ENCODE measurements at regions not wholly inside any gene's neighbourhood (a gene's known extent, or its start where the extent isn't known, plus 50 kb on each side); places are given as distances from the start of the nearest gene placed in this dataset.
"Not testable (repeated sequence)": the region's sequence is repeated elsewhere in the genome, so short reads cannot be mapped to it uniquely, and the experiment has no call there.

DNA sequence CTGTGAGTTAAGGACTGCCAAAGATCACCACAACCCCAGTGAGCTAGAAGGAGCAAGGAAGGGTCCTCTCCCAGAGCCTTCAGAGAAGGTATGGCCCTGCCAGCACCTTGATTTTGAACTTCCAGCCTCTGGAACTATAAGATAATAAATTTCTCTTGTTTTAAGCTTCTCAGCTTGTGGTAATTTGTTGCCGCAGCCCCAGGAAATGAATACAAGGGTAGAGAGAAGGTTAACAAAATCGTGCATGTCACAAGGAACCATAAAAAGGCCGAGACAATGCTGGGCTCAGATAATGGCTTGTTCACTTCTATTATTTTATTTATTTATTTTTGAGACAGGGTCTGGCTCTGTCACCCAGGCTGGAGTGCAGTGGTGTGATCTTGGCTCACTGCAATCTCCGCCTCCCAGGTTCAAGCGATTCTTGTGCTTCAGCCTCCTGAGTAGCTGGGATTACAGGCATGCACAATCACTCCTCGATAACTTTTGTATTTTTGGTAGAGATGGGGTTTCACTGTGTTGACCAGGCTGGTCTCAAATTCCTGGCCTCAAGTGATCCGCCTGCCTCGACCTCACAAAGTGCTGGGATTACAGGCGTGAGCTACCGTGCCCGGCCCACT is 71.5 kb downstream of the WSB1 start:
- DNase-seq (ENCODE audit: low read depth, low spot score) = not testable (repeated sequence)

DNA sequence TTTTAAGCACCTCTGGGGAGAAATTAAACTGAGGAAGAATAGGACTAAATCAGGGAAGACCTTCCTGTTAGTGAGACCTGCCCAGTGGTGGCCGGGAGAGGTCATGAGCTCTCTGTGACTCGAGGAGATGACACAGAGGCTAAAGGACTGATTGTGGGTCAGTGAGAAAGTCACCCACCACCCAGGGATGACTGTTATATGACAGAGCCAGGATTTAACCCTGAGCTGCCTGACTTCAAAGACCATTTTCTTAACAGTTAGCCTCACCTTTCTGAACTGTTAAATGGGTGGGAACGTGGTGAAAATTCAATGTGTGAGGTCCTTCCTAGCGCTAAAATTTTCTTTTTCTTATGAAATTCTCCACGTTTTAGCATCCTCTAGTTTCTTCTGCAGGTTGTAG is 72.5 kb downstream of the WSB1 start:
- no peak for DNase-seq (ENCODE audit: low read depth, low spot score)

DNA sequence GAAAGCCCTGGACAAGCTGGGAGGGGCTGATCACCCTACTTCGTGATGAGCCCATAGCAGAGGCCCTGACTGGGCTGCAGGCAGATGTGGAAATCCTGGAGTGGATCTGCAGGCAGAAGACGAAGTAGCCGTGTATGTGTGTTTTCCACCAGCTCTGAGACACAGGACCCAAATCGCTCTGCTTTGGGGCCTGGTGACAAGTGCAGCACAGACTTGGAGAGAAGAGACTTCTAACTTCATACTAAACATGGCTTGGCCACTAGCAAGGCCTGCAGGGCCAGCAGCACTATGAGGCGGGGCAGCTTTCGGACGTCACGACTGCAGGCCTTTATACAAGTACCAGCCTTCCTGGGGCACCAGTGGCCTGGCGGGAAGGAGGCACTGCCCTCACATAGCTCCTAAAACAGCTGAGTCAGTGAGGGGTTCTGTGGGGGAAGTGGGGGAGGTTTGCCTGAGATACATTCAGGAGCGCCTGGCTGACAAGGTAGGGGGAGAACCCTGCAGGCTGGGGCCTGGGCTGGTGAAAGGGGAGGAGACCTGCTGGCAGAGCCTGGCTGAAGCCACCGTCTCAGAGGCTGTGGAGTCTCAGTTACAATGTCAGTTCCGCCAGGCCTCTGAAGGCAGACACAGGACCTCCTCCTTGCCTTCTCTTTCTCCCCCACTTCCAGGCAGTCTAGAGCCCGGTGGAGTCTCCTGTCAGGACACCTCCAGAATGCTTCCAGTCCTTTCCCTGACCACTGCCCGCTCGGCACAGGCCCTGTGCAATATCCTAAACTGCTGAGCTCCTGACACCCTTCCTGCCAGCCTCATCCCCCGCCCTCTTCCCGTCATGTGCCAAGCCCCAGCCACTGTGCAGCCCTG is 73.4 kb downstream of the WSB1 start:
- DNase-seq (ENCODE audit: low read depth, low spot score) = no peak

DNA sequence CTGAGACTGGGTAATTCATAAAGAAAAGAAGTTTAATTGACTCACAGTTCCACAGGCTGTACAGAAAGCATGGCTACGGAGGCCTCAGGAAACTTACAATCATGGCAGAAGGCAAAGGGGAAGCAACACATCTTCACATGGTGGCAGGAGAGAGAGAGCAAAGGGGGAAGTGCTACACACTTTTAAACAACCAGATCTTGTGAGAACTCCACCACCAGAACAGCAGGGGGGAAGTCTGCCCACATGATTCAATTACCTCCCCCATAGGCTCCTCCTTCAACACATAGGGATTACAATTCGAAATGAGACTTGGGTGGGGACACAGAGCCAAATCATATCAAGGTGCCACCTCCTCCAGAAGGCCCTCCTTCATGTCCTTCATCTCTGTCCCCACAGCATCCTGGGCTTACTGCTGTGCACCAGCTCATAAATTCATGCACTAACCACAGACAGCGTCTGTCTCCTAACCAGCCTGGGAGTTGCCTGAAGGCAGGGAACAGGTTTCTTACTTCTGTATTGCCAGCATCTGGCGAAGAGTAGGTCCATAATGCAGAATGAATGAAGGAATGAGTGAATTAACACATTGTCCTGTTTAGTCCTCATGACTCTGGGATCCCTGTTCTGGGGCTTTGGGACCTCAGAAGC is 74.4 kb downstream of the WSB1 start:
- no peak for DNase-seq (ENCODE audit: low read depth, low spot score)

DNA sequence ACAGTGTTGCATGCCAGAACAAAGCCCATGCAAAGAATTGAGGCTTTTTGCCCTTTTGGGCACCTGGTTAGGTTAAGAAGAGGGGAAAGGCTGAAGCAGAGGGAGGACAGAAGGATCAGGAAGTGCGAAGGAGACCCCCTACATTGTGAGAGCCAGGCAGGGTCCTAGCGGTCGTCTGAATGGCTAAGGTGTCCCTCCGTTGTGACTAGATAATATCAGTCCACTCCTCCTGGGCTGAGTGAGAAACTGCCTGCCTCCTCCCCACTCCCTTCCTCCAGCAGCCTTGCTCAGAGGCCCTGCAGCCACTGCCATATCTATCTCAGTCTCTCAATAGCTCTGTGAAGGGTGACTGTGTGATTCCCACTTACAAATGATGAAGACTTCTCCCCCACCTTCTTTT is 75.1 kb downstream of the WSB1 start:
- DNase-seq (ENCODE audit: low read depth, low spot score) = no peak

DNA sequence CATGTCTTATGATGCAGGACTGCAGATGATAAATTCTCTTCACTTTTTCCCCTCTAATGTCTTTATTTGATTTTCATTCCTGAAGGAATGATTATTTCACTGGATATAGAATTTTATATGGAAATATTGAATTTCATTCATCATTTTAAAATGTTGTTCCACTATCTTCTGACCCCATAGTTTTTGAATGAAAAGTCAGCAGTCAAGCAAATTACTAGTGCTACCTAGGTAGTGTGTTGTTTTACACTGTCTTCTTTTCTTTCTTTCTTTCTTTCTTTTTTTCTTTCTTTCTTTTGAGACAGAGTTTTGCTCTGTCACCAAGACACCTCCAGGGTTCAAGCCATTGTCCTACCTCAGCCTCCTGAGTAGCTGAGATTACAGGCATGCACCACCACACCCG is 76.9 kb downstream of the WSB1 start:
- DNase-seq (ENCODE audit: low read depth, low spot score) = no peak

DNA sequence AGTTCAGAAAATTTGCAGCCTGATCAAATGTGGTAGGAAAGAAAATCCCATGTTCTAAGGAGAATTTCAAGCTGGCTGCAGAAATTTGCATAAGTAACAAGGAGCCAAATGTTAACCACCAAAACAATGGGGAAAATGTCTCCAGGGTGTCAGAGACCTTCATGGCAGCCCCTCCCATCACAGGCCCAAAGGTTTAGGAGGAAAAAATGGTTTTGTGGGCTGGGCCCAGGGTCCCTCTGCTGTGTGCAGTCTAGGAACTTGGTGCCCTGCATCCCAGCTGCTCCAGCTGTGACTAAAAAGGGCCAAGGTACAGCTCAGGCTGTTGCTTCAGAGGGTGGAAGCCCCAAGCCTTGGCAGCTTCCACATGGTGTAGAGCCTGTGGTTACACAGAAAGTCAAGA is 79.8 kb downstream of the WSB1 start:
- DNase-seq (ENCODE audit: low read depth, low spot score) = not testable (repeated sequence)

DNA sequence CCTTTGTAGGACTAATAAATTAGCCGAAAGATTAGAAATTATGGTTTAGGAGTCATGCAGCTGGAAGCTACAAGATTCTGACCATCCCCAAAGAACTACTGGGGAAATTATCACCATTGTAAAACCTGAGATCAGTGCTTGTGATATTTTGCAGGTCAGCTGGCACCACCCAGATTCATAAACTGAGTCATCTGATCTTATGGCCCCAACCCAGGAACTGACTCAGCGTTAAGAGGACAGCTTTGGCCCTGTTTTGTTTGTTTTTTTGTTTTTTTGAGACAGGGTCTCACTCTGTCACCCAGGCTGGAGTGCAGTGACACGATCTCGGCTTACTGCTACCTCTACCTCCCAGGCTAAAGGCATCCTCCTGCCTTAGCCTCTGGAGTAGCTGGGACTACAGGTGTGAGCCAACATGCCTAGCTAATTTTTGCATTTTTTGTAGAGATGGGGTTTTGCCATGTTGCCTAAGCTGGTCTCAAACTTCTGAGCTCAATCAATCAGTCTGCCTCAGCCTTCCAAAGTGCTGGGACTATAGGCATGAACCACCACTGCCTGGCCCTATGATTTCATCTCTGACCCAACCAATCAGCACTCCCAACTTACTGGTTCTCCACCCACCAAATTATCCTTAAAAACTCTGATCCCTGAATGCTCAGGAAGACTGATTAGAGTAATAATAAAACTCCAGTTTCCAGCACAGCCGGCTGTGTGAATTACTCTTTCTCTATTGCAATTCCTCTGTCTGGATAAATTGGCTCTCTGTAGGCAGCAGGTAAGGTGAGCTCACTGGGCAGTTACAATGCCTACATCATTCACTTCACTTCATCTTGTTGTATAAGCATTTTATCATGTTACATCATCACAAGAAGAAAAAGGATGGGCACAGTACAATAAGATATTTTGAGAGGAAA is 79.4 kb upstream of the KSR1 start:
- no peak for DNase-seq (ENCODE audit: low read depth, low spot score)

DNA sequence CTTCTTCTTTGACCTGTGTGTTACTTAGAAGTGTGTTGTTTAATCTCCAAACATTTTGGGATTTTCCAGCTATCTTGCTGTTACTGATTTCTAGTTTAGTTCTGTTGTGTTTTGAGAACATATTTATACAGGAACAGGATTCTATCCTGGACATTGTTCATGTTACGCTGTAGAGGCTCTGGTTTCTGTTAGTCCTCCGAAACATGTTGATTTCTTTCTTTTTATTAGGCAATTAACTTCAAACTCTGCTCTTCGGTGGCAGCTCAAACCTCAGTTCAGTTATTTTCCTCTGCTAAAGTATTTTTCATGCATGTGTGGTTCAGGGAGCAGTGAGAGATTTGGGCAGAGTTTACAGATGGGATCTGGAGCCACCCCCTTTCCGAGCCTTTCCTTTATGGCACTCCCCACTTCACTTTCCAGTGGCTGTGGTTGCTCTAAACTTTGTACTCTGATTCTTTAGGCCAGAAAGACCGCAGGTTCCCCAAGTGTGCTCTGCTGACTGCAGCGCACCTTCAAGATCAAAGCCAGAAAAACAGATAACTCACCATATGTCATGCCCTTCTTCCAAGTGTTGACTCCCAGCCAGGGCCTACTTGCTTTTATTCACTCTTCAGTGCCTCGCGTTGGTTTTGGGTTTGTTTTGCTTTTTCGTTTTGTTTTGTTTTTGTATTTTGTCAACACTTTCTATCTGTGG is 77.6 kb upstream of the KSR1 start:
- DNase-seq (ENCODE audit: low read depth, low spot score) = no peak

DNA sequence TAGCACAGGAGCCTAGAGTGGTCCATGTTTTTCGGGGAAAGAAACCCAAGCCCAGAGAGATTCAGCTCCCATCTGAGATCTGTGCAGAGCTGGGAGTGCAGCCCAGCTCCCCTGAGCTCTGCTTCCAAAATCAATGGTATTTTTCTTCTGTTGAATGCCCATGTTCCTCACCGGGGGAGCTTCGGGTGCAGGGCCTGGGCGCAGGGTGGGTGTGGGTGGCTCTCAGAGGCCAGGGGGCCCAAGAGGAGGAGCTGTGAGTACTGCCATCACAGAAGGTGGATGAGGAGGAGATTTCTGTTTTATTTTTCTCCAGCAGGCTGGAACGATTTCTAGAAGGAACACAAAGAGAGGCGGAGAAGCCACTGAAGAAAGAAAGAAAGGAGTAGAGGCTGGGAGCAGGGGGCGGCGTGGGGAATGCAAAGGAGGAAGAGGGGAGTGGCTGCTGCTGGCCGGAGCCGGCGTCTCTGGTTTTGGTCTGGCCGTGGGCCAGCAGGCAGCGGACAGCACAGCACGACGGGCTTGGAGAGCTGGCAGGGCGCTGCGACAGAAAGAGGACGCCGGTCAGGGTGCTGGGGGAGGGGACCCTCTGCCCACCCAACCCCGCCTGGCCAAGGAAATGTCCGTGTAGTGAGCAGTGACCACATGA is 76.2 kb upstream of the KSR1 start:
- DNase-seq (ENCODE audit: low read depth, low spot score) = no peak

DNA sequence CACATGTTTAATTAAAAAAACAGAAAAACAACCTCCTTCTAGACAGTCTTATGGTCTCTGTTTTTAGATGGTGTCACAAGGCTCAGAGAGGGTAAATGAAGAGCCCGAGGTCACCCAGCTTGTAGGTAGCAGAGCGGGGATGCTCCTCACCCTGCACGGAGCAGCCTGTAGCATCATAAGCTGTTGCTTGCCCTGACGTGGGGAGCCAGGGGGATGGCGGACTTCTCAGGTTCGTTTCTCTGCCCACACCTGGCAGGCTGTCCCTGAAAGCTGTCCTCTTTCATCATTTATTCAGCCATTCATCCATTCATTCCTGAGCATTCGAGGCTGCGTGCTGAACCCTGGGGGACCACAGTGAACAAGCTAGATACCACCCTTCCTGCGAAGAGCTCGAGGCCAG is 75.7 kb upstream of the KSR1 start:
- DNase-seq (ENCODE audit: low read depth, low spot score) = no peak

DNA sequence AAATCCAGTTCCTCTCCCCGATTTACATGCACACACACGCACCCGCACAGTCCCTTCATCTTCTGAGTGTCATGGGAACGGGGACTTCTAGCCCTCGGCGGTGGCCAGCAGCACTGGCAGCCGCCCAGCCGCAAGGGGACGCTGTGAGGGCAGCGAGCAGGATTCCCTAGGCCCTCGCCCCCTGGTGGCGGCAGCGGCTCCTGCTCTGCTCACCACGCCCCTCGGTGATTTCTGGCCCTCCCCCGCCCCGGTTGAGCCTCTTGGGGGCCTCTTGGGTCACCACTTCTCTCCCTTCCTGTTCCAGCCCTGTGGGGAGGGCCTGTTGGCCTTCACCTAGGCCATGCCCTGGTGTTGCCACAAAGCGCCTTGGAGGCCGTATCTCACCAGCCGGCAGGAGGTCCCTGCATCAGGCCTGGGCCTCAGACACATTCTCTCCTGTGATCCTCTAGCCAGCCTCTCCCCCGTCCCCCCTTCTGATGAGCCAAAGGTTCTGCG is 75.2 kb upstream of the KSR1 start:
- no peak for DNase-seq (ENCODE audit: low read depth, low spot score)

DNA sequence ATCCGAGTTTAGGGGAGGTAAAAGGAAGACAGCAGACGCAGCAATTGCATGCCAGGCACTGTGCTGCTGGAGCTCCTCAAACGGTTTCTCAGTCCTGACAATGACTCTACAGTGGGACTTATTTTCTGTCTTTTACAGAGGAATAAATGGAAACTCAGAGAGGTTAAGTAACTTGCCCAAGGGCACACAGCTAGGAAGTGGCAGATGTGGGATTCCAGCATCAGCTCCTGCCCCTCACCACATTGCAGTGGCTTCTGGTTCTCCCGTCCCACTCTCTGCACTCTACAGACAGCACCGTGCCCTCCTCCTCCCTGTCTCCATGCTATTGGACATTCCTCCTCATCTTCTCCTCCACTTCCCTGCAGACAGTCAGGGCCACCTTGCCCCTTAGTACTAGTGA is 74.2 kb upstream of the KSR1 start:
- no peak for DNase-seq (ENCODE audit: low read depth, low spot score)

DNA sequence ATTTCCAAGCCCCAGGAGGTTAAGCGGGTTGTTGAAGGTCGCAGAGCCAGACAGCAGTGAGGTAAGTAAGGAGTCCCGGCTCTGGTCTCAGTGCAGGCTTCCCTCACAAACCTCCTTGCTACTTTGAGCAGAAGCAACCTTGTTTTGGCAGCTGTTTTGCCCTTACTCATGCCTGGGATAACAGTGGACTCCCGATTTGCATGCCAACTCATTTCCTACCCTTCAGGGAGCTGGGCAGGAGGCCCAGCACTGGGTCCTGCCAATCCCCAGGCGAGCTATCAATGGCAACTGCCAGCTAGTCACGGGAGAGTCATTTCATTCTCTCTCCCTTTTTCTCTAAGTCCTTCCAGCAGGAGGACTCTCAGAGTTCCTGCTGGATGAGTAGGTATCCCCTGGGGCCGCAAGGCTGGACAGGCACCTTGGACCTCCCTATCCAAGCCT is 72.0 kb upstream of the KSR1 start:
- peak; percentile 100 for DNase-seq (ENCODE audit: low read depth, low spot score)

DNA sequence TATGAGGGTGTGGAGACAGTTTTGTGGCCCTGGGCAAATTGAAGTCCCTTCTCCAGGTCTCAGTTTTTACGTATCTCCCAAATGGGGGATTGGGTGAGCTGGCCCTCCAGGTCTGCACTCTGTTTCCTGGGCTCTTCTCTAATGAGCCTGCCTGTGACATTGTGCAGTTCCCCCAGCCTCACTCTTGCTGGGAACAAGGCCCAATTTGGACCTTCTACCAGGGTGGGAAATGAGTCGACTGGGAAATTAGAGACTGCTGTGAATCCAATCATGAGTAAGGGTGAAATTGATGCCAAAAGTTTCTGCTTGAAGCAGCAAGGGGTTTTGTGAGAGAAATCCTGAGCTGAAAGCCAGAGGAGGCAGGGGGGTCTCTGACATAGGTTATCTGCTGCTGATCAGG is 71.5 kb upstream of the KSR1 start:
- DNase-seq (ENCODE audit: low read depth, low spot score) = no peak

DNA sequence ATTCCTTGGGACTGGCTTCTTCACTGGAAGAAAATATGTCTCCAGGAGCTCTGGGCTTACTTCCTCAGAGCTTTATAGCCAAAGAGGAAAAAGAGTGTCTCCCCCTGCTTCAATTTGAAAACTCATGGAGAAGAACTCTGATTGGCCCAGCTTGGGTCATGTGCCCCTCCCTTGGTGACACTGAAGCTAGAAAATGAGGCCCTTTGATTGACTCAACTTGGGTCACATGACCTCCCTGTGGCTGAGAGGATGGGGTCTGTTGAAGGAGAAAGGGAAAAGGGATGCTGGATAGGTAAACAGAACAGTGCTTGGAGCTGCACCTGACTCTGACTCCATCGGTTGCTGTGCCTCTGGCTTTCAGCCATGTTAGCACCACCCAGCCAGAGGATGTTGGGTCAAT is 70.6 kb upstream of the KSR1 start:
- DNase-seq (ENCODE audit: low read depth, low spot score) = no peak

DNA sequence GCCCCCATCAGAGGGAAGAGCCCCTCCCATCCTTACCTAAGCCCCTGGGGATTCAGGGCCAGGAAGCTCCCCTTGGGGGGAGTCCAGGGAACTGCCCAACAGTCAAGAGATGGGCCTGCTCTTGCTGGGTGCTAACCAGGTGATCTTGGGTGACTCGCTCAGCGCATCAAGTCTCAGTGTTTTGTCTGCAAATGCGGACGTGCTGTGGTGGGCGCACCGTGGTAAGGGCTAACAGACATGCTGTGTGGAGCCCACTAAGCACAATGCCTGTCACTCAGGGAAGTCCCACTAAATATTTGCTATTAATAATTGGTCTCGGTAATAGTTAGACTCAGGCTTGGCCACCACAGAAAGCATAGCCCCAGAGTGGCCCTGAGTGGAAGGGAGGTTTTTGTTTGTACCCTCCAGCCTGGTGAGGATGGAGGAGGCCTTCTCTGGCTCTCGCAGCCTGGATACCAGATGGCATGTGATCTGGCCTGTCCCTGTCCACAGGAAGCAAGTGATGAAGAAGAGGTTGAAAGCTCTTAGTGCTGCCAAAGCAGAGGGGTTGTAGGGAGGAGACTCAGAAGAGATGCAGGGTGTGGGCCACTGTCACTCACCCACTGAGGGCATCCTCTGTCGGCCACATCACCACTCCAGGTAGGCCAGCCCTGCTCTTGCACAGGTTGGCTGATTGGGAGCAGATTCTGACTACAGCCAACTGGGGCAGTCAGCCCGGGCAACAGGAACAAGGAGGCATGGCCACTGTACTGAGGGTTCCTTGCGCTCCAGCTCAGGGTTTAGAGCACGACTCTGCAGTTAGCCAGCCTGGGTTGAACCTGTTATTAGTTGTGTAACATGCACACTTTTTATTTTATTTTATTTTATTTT is 69.8 kb upstream of the KSR1 start:
- DNase-seq (ENCODE audit: low read depth, low spot score) = no peak

DNA sequence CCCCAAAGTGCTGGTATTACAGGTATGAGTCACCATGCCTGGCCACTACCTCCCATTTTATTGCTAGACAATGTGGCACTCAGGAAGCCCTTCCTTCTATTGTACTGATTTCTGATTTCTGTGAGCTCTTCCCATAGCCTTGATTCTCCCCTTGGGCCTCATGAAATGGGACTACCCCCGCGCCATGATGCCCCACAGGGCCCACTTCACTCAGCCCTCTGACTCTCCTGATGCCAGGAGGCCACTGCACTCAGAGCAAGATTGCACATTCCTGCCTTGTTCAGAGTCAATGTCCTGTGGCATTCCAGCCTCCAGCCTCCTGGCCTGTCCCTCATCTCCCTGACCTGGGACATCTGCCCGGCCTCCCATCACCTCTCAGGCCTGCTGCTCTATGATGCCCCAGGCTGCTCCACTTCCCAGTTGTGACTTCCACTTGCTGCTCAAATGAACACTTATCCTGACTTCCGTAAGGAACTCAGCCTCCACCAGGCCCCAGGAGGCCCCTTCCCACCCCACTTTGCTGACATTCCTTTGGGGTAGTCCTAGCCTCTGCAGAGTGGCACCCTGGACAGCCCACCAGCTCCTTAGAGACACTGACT is 66.6 kb upstream of the KSR1 start:
- no peak for DNase-seq (ENCODE audit: low read depth, low spot score)

DNA sequence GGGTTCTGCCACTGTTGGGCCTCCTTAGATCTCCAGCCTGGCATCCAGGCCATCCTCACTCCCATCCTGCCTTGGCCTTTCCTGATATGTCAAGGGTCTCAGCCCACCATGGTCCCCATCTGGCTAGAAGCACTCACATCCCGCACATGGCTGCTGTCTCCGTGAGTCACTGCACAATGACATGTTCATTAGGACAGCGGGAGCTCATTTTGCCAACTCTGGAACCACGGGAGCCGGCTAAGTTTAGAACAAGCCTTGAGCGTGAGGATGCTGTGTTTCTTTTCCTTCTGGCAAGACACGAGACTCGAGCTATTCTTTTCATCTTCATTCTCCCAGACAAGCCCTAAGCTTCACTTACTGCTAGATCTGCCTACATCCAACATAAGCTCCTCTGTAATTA is 65.7 kb upstream of the KSR1 start:
- DNase-seq (ENCODE audit: low read depth, low spot score) = no peak
